Activated naive CD4-positive, alpha-beta T cell treated with anti-CD3 and anti-CD28 coated beads, Interleukin-2, amount 50 U/mL, for 24 hours (primary cell): ENCODE measurements at regions not wholly inside any gene's neighbourhood (a gene's known extent, or its start where the extent isn't known, plus 50 kb on each side); places are given as distances from the start of the nearest gene placed in this dataset.
"Not testable (repeated sequence)": the region's sequence is repeated elsewhere in the genome, so short reads cannot be mapped to it uniquely, and the experiment has no call there.

ENCODE experiments used
- H3K27ac Mint-ChIP-seq: one replicate; pipeline ENCODE4 v1.8.0; 2021; ENCODE audit warnings: mild to moderate bottlenecking, mixed read lengths
- H3K27me3 Mint-ChIP-seq: one replicate; pipeline ENCODE4 v1.8.0; 2021; ENCODE audit warnings: mixed read lengths
- H3K36me3 Mint-ChIP-seq: one replicate; pipeline ENCODE4 v1.8.0; 2021; ENCODE audit warnings: mixed read lengths
- H3K4me1 Mint-ChIP-seq: one replicate; pipeline ENCODE4 v1.8.0; 2021; ENCODE audit warnings: mixed read lengths
- H3K4me3 Mint-ChIP-seq: one replicate; pipeline ENCODE4 v1.8.0; 2021; ENCODE audit warnings: mild to moderate bottlenecking, mixed read lengths
- H3K9me3 Mint-ChIP-seq: one replicate; pipeline ENCODE4 v1.8.0; 2021; ENCODE audit warnings: mixed read lengths

- H3K27me3 Mint-ChIP-seq: peaks cover 2% of the 10 kb centered on the region
- no peaks in the 10 kb centered on the region for H3K36me3 Mint-ChIP-seq
- no peak overlapping the region for H3K4me3 Mint-ChIP-seq
- H3K4me1 Mint-ChIP-seq: no peaks in the 10 kb centered on the region
- H3K27ac Mint-ChIP-seq: no peak overlapping the region
- no peaks in the 10 kb centered on the region for H3K9me3 Mint-ChIP-seq
Observed at GRCh38 chr10:131547129-131547799, 235.7 kb upstream of the TCERG1L start.

- H3K4me1 Mint-ChIP-seq: no peaks in the 10 kb centered on the region
- H3K27me3 Mint-ChIP-seq: peaks cover 2% of the 10 kb centered on the region
- no peak overlapping the region for H3K27ac Mint-ChIP-seq
- no peaks in the 10 kb centered on the region for H3K36me3 Mint-ChIP-seq
- H3K9me3 Mint-ChIP-seq: no peaks in the 10 kb centered on the region
- no peak overlapping the region for H3K4me3 Mint-ChIP-seq
Observed at GRCh38 chr10:131548176-131548575, 236.7 kb upstream of the TCERG1L start.

- no peak overlapping the region for H3K4me3 Mint-ChIP-seq
- no peak overlapping the region for H3K27ac Mint-ChIP-seq
Observed at GRCh38 chr10:131549116-131549515, 237.6 kb upstream of the TCERG1L start.

GRCh38 chr10:131553121-131553520 is 241.6 kb upstream of the TCERG1L start:
- Mint-ChIP-seq H3K27ac (no peak overlapping the region), H3K36me3 (no peaks in the 10 kb centered on the region), H3K27me3 (no peaks in the 10 kb centered on the region), H3K4me3 (no peak overlapping the region), H3K4me1 (no peaks in the 10 kb centered on the region), H3K9me3 (no peaks in the 10 kb centered on the region)

More at GRCh38 chr10:131549116-131549515, 237.6 kb upstream of the TCERG1L start:
- Mint-ChIP-seq H3K36me3 (no peaks in the 10 kb centered on the region), H3K4me1 (no peaks in the 10 kb centered on the region), H3K9me3 (no peaks in the 10 kb centered on the region), H3K27me3 (peaks cover 2% of the 10 kb centered on the region)

GRCh38 chr10:131553581-131553980 is 242.1 kb upstream of the TCERG1L start:
- no peaks in the 10 kb centered on the region for H3K36me3 Mint-ChIP-seq
- no peak overlapping the region for H3K4me3 Mint-ChIP-seq
- no peaks in the 10 kb centered on the region for H3K27me3 Mint-ChIP-seq
- H3K9me3 Mint-ChIP-seq: no peaks in the 10 kb centered on the region
- H3K27ac Mint-ChIP-seq: no peak overlapping the region
- no peaks in the 10 kb centered on the region for H3K4me1 Mint-ChIP-seq

- Mint-ChIP-seq H3K36me3 (no peaks in the 10 kb centered on the region), H3K27ac (no peak overlapping the region), H3K4me1 (no peaks in the 10 kb centered on the region), H3K27me3 (no peaks in the 10 kb centered on the region), H3K9me3 (no peaks in the 10 kb centered on the region), H3K4me3 (no peak overlapping the region)
Observed at GRCh38 chr10:131554821-131555220, 243.3 kb upstream of the TCERG1L start.

GRCh38 chr10:131555406-131555805 is 243.9 kb upstream of the TCERG1L start:
- no peaks in the 10 kb centered on the region for H3K9me3 Mint-ChIP-seq
- H3K36me3 Mint-ChIP-seq: no peaks in the 10 kb centered on the region
- peaks cover 3% of the 10 kb centered on the region for H3K27me3 Mint-ChIP-seq
- no peak overlapping the region for H3K4me3 Mint-ChIP-seq
- no peaks in the 10 kb centered on the region for H3K4me1 Mint-ChIP-seq
- no peak overlapping the region for H3K27ac Mint-ChIP-seq

GRCh38 chr10:131556061-131556896 is 244.8 kb upstream of the TCERG1L start:
- no peak overlapping the region for H3K4me3 Mint-ChIP-seq
- no peak overlapping the region for H3K27ac Mint-ChIP-seq
- no peaks in the 10 kb centered on the region for H3K9me3 Mint-ChIP-seq
- peaks cover 3% of the 10 kb centered on the region for H3K27me3 Mint-ChIP-seq
- no peaks in the 10 kb centered on the region for H3K36me3 Mint-ChIP-seq
- no peaks in the 10 kb centered on the region for H3K4me1 Mint-ChIP-seq

- Mint-ChIP-seq H3K4me3 (no peak overlapping the region), H3K27ac (no peak overlapping the region), H3K9me3 (no peaks in the 10 kb centered on the region), H3K36me3 (no peaks in the 10 kb centered on the region), H3K27me3 (peaks cover 4% of the 10 kb centered on the region), H3K4me1 (no peaks in the 10 kb centered on the region)
Observed at GRCh38 chr10:131556897-131557495, 245.5 kb upstream of the TCERG1L start.

GRCh38 chr10:131557956-131558355 is 246.4 kb upstream of the TCERG1L start:
- not testable (repeated sequence) for H3K4me1 Mint-ChIP-seq, H3K4me3 Mint-ChIP-seq, H3K27ac Mint-ChIP-seq, H3K27me3 Mint-ChIP-seq, H3K9me3 Mint-ChIP-seq, H3K36me3 Mint-ChIP-seq

- no peaks in the 10 kb centered on the region for H3K36me3 Mint-ChIP-seq
- H3K9me3 Mint-ChIP-seq: no peaks in the 10 kb centered on the region
- H3K27ac Mint-ChIP-seq: no peak overlapping the region
- peaks cover 8% of the 10 kb centered on the region for H3K27me3 Mint-ChIP-seq
- no peak overlapping the region for H3K4me3 Mint-ChIP-seq
- no peaks in the 10 kb centered on the region for H3K4me1 Mint-ChIP-seq
Observed at GRCh38 chr10:131559450-131559911, 248.0 kb upstream of the TCERG1L start.

GRCh38 chr10:131560166-131560565 is 248.6 kb upstream of the TCERG1L start:
- Mint-ChIP-seq H3K4me1 (no peaks in the 10 kb centered on the region), H3K36me3 (no peaks in the 10 kb centered on the region), H3K27me3 (peaks cover 8% of the 10 kb centered on the region), H3K4me3 (no peak overlapping the region), H3K27ac (no peak overlapping the region), H3K9me3 (no peaks in the 10 kb centered on the region)

GRCh38 chr10:131560706-131561355 is 249.3 kb upstream of the TCERG1L start:
- H3K9me3 Mint-ChIP-seq: no peaks in the 10 kb centered on the region

GRCh38 chr10:131561897-131562296 is 250.4 kb upstream of the TCERG1L start:
- Mint-ChIP-seq H3K27ac (no peak overlapping the region), H3K27me3 (peaks cover 8% of the 10 kb centered on the region), H3K9me3 (no peaks in the 10 kb centered on the region), H3K4me3 (no peak overlapping the region), H3K4me1 (no peaks in the 10 kb centered on the region), H3K36me3 (no peaks in the 10 kb centered on the region)

More at GRCh38 chr10:131560706-131561355, 249.3 kb upstream of the TCERG1L start:
- H3K27ac Mint-ChIP-seq: no peak overlapping the region
- no peaks in the 10 kb centered on the region for H3K36me3 Mint-ChIP-seq
- no peak overlapping the region for H3K4me3 Mint-ChIP-seq
- peaks cover 8% of the 10 kb centered on the region for H3K27me3 Mint-ChIP-seq
- H3K4me1 Mint-ChIP-seq: no peaks in the 10 kb centered on the region

GRCh38 chr10:131563411-131563810 is 251.9 kb upstream of the TCERG1L start:
- Mint-ChIP-seq H3K36me3 (no peaks in the 10 kb centered on the region), H3K4me3 (no peak overlapping the region), H3K4me1 (no peaks in the 10 kb centered on the region), H3K27me3 (peaks cover 8% of the 10 kb centered on the region), H3K9me3 (no peaks in the 10 kb centered on the region), H3K27ac (no peak overlapping the region)
